GM23248 (cell line): ENCODE measurements at regions not wholly inside any gene's neighbourhood (a gene's known extent, or its start where the extent isn't known, plus 50 kb on each side); places are given as distances from the start of the nearest gene placed in this dataset.

Experiments used
- EZH2 ChIP-seq: fragments of 200-600 bp; sonication (generic); IDR thresholded peaks from 2 replicates; pipeline ENCODE4 v1.6.1; 2018; ENCODE audit warnings: antibody characterized with exemption, mild to moderate bottlenecking; ENCODE audit not compliant: insufficient read depth, poor library complexity, severe bottlenecking
- EZH2phosphoT487 ChIP-seq: fragments of 200-600 bp; sonication (generic); IDR thresholded peaks from 2 replicates; pipeline ENCODE4 v1.6.1; 2018; ENCODE audit warnings: antibody characterized with exemption, moderate library complexity, mild to moderate bottlenecking, low read depth; ENCODE audit not compliant: insufficient read depth

- no peak for TF ChIP-seq EZH2
- no peak for TF ChIP-seq EZH2phosphoT487
These were observed 1118.5 kb downstream of the PCDH9 start for GRCh38 chr13:66111628-66112027.
